ENCODE measurements at regions not wholly inside any gene's neighbourhood (a gene's known extent, or its start where the extent isn't known, plus 50 kb on each side); places are given as distances from the start of the nearest gene placed in this dataset.

DNA sequence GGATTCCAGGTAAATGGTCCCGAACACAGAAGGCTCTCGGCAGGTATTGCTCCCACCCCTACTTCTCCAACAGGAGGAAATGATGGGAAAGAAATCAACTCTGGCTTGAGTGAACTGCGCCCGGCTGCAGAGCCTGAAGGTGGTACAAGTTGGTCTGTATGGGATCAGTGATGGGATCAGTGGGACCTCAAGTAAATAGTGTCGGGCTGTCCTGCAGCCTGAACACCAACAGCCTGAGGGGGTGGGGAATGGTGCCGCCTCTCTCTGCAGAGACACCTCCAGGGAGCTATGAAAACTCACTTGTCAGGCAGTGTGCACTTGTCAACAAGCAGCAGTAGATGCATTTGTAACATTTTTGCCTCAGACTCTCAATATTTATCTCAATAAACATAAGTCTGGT lies 183.5 kb downstream of the MATN1 start:
- no peak overlapping the region for H3K4me3 ChIP-seq (ENCODE audit: low read length in 2 of 2)
- no peaks in the 10 kb centered on the region for H3K27me3 ChIP-seq (ENCODE audit: control insufficient read depth in 2 of 2, insufficient read depth in 1 of 2, low read length in 1 of 2)
- H3K9me3 ChIP-seq (ENCODE audit: control insufficient read depth in 2 of 2, insufficient read depth in 1 of 2, low read length in 1 of 2), result no peaks in the 10 kb centered on the region
- no peaks in the 10 kb centered on the region for H3K36me3 ChIP-seq (ENCODE audit: control insufficient read depth in 2 of 2, insufficient read depth in 2 of 2, low read length in 1 of 2)
- no peak for DNase-seq (ENCODE audit: low read depth in 6 of 9, low spot score in 9 of 9)
- 86% methylated on average over 6 of the region's 6 CpGs for WGBS
- no peaks in the 10 kb centered on the region for H3K4me1 ChIP-seq (ENCODE audit: control insufficient read depth in 2 of 2, insufficient read depth in 2 of 2, low read length in 2 of 2)
- H3K27ac ChIP-seq (ENCODE audit: low read depth in 1 of 2, low read length in 1 of 2), result no peak overlapping the region

DNA sequence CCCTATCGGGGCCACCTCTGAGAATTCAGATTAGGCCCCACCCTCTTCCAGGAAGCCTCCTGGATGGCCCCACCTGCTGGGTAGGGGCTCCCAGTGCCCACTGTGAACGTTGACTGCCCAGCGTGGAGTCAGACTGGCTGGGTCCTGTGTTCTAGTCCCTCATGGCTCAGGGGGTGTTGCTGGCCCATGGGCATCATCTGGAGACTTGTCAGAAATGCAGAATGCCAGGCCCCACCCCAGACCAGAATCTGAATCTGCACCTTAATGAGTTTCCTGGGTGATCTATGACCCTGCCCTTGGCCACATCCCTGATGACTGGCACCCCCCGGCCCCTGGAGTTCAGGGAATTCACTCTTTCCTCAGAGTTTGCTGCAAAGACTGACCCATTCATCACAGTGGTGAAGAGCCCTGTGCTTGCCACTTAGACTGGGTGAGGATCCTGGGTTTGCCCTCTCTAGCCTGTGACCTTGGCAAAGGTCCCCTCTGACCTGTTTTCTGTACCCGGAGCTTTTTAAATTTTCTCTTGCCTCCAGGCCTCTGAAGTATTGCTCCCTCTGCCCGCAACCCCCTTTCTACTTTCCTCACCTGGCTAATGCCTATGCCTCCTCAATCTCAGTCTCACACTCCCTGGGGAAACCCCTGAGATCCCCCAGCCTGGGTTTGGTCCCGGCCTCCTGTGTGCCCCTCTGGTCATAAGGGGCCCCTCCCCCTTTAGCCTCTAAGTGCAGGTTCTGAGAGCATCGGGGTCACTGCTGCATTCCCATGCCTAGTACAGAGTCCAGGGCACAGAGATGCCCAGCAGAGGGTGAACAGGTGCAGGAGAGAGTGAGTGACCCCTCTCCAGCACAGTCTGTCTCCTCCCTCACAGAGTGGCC lies 184.2 kb downstream of the MATN1 start:
- no peaks in the 10 kb centered on the region for H3K36me3 ChIP-seq (ENCODE audit: control insufficient read depth in 2 of 2, insufficient read depth in 2 of 2, low read length in 1 of 2)
- no peaks in the 10 kb centered on the region for H3K4me1 ChIP-seq (ENCODE audit: control insufficient read depth in 2 of 2, insufficient read depth in 2 of 2, low read length in 2 of 2)
- H3K9me3 ChIP-seq (ENCODE audit: control insufficient read depth in 2 of 2, insufficient read depth in 1 of 2, low read length in 1 of 2), result no peaks in the 10 kb centered on the region
- H3K4me3 ChIP-seq (ENCODE audit: low read length in 2 of 2), result no peak overlapping the region
- no peak for DNase-seq (ENCODE audit: low read depth in 6 of 9, low spot score in 9 of 9)
- no peaks in the 10 kb centered on the region for H3K27me3 ChIP-seq (ENCODE audit: control insufficient read depth in 2 of 2, insufficient read depth in 1 of 2, low read length in 1 of 2)
- no peak overlapping the region for H3K27ac ChIP-seq (ENCODE audit: low read depth in 1 of 2, low read length in 1 of 2)
- 76% methylated on average over 8 of the region's 8 CpGs for WGBS

DNA sequence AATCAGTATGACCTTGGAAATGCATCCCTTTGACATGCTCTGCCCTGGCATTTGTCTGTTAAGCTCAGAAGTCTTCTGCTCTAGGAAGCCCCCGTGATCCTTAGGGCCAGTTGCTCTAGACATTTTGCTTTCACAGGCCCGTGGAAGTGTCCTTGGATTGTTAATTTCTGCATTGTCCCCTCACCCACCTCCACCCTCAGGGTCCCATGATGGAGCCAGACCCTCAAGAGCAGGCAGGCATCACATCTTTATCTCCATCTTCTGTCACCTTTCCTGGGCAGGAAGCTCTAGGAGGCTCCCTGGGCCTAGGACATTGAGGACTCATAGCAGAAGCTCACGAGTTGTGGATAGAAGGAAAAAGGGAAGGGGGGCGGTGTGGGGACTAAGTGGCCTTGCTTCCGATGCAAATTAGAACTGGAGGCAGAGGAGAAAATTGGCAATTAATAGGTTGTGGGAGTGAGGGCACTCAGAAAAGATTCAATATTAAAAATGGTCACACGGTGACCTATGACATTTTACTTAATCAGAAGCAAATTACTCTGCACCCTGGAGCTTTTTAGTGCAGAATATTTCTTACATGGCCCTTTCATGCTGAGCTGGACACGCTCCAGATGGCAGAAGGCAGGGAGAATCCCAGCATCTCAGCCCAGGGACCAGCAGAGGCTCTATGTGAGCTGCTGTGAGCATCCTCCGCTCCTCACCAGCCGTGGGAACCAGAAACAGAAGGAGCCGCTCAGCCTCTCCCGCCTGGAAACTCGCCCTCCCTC lies 185.0 kb downstream of the MATN1 start:
- H3K27me3 ChIP-seq (ENCODE audit: control insufficient read depth in 2 of 2, insufficient read depth in 1 of 2, low read length in 1 of 2), result no peaks in the 10 kb centered on the region
- H3K4me3 ChIP-seq (ENCODE audit: low read length in 2 of 2), result no peak overlapping the region
- no peak for DNase-seq (ENCODE audit: low read depth in 6 of 9, low spot score in 9 of 9)
- no peak overlapping the region for H3K27ac ChIP-seq (ENCODE audit: low read depth in 1 of 2, low read length in 1 of 2)
- WGBS, result 81% methylated on average over 12 of the region's 12 CpGs
- no peaks in the 10 kb centered on the region for H3K9me3 ChIP-seq (ENCODE audit: control insufficient read depth in 2 of 2, insufficient read depth in 1 of 2, low read length in 1 of 2)
- H3K36me3 ChIP-seq (ENCODE audit: control insufficient read depth in 2 of 2, insufficient read depth in 2 of 2, low read length in 1 of 2), result no peaks in the 10 kb centered on the region
- no peaks in the 10 kb centered on the region for H3K4me1 ChIP-seq (ENCODE audit: control insufficient read depth in 2 of 2, insufficient read depth in 2 of 2, low read length in 2 of 2)

DNA sequence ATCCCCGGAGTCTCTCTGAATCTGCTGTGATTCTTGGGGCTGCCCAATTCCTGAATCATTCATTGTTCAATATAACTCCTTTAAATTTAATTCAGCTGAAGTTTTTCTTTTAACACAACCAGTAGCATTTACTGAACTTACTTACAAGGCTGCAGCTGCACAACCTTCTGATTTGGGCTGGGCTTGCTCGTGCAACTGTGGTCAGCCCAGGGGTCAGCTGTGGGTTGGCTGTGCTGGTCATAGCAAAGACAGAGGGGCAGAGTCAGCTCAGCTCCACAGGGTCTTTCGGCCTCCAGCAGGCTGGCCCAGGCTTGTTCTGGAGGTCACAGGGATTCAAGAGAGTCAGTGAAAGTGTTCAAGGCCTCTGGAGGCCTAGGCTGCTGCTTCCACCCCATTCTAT lies 186.1 kb downstream of the MATN1 start:
- H3K27ac ChIP-seq (ENCODE audit: low read depth in 1 of 2, low read length in 1 of 2), result no peak overlapping the region

GRCh38 chr1:30536530-30536929 lies 186.9 kb downstream of the MATN1 start:
- DNase-seq (ENCODE audit: low read depth in 6 of 9, low spot score in 9 of 9), result no peak
- 93% methylated on average over 9 of the region's 9 CpGs for WGBS
- no peak overlapping the region for H3K4me3 ChIP-seq (ENCODE audit: low read length in 2 of 2)
- no peaks in the 10 kb centered on the region for H3K36me3 ChIP-seq (ENCODE audit: control insufficient read depth in 2 of 2, insufficient read depth in 2 of 2, low read length in 1 of 2)
- no peaks in the 10 kb centered on the region for H3K27me3 ChIP-seq (ENCODE audit: control insufficient read depth in 2 of 2, insufficient read depth in 1 of 2, low read length in 1 of 2)
- H3K9me3 ChIP-seq (ENCODE audit: control insufficient read depth in 2 of 2, insufficient read depth in 1 of 2, low read length in 1 of 2), result no peaks in the 10 kb centered on the region
- no peak overlapping the region for H3K27ac ChIP-seq (ENCODE audit: low read depth in 1 of 2, low read length in 1 of 2)
- H3K4me1 ChIP-seq (ENCODE audit: control insufficient read depth in 2 of 2, insufficient read depth in 2 of 2, low read length in 2 of 2), result no peaks in the 10 kb centered on the region

More for the DNA sequence above, 186.1 kb downstream of the MATN1 start:
- Histone ChIP-seq H3K27me3 (ENCODE audit: control insufficient read depth in 2 of 2, insufficient read depth in 1 of 2, low read length in 1 of 2) (no peaks in the 10 kb centered on the region), H3K4me1 (ENCODE audit: control insufficient read depth in 2 of 2, insufficient read depth in 2 of 2, low read length in 2 of 2) (no peaks in the 10 kb centered on the region), H3K36me3 (ENCODE audit: control insufficient read depth in 2 of 2, insufficient read depth in 2 of 2, low read length in 1 of 2) (no peaks in the 10 kb centered on the region), H3K9me3 (ENCODE audit: control insufficient read depth in 2 of 2, insufficient read depth in 1 of 2, low read length in 1 of 2) (no peaks in the 10 kb centered on the region), H3K4me3 (ENCODE audit: low read length in 2 of 2) (no peak overlapping the region)
- no peak for DNase-seq (ENCODE audit: low read depth in 6 of 9, low spot score in 9 of 9)
- WGBS, result 94% methylated on average over 3 of the region's 3 CpGs

DNA sequence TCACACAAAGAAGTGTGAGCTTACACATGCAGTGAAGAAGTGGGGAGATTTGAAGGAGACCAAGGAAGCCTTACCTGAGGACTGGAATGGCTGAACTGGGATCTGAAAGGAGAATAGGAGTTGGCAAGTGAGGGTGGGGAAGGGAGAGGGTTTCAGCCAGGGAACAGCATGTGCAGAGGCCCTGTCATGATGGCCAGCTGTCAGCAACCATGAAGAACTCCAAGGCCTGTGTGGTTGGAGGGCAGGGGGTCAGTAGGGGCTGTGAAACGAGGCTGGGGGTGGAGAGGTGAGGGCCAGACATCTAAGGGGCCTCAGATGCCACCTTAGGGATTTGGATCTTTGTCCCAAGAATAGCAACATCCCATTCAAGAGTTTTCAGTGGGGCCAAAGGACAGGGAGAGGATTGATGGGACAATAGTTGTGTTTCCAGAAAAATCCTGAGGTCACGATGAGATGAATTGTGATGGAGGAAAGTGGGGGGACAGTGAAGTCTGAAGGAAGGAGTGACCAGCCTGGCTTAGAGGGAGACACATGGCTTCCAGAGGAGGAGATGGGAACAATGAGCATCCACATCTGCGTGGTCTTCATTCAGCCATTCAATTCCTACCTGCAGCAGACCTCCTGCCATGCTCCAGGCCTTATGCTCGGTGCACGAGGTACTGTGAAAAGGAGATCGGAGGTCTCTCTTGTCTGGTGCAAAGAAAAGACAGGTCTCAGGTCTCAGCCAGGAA lies 187.6 kb downstream of the MATN1 start:
- Histone ChIP-seq H3K27me3 (ENCODE audit: control insufficient read depth in 2 of 2, insufficient read depth in 1 of 2, low read length in 1 of 2) (no peaks in the 10 kb centered on the region), H3K9me3 (ENCODE audit: control insufficient read depth in 2 of 2, insufficient read depth in 1 of 2, low read length in 1 of 2) (no peaks in the 10 kb centered on the region), H3K4me1 (ENCODE audit: control insufficient read depth in 2 of 2, insufficient read depth in 2 of 2, low read length in 2 of 2) (no peaks in the 10 kb centered on the region), H3K4me3 (ENCODE audit: low read length in 2 of 2) (no peak overlapping the region), H3K36me3 (ENCODE audit: control insufficient read depth in 2 of 2, insufficient read depth in 2 of 2, low read length in 1 of 2) (no peaks in the 10 kb centered on the region), H3K27ac (ENCODE audit: low read depth in 1 of 2, low read length in 1 of 2) (no peak overlapping the region)
- DNase-seq (ENCODE audit: low read depth in 6 of 9, low spot score in 9 of 9), result no peak
- 67% methylated on average over 6 of the region's 6 CpGs for WGBS

DNA sequence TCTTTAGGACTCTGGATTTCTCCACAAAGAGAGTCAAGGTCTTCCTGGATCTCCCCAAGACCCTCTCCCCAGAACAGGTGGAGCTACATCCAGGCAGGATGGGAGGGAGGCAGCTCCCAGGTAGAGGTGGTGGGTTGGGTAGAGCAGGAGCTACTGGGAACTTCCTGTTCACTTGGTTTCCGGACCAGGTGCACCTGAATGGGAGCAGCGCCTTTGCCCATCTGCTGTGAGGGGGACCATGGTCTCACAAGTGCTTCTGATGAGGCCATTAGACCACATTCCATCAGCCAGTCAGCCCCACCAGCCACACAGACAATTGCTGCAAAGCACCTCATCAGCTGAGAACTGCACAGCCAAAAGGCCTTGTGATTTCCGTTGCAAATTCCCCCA lies 188.8 kb downstream of the MATN1 start:
- no peaks in the 10 kb centered on the region for H3K27me3 ChIP-seq (ENCODE audit: control insufficient read depth in 2 of 2, insufficient read depth in 1 of 2, low read length in 1 of 2)
- WGBS, result 57% methylated on average over 3 of the region's 3 CpGs
- no peaks in the 10 kb centered on the region for H3K36me3 ChIP-seq (ENCODE audit: control insufficient read depth in 2 of 2, insufficient read depth in 2 of 2, low read length in 1 of 2)
- H3K9me3 ChIP-seq (ENCODE audit: control insufficient read depth in 2 of 2, insufficient read depth in 1 of 2, low read length in 1 of 2), result no peaks in the 10 kb centered on the region
- no peak overlapping the region for H3K4me3 ChIP-seq (ENCODE audit: low read length in 2 of 2)
- no peaks in the 10 kb centered on the region for H3K4me1 ChIP-seq (ENCODE audit: control insufficient read depth in 2 of 2, insufficient read depth in 2 of 2, low read length in 2 of 2)
- no peak for DNase-seq (ENCODE audit: low read depth in 6 of 9, low spot score in 9 of 9)
- no peak overlapping the region for H3K27ac ChIP-seq (ENCODE audit: low read depth in 1 of 2, low read length in 1 of 2)

GRCh38 chr1:30533796-30534550 lies 189.4 kb downstream of the MATN1 start:
- no peaks in the 10 kb centered on the region for H3K9me3 ChIP-seq (ENCODE audit: control insufficient read depth in 2 of 2, insufficient read depth in 1 of 2, low read length in 1 of 2)
- no peak overlapping the region for H3K4me3 ChIP-seq (ENCODE audit: low read length in 2 of 2)
- H3K36me3 ChIP-seq (ENCODE audit: control insufficient read depth in 2 of 2, insufficient read depth in 2 of 2, low read length in 1 of 2), result no peaks in the 10 kb centered on the region
- no peak for DNase-seq (ENCODE audit: low read depth in 6 of 9, low spot score in 9 of 9)
- H3K27me3 ChIP-seq (ENCODE audit: control insufficient read depth in 2 of 2, insufficient read depth in 1 of 2, low read length in 1 of 2), result no peaks in the 10 kb centered on the region
- no peak overlapping the region for H3K27ac ChIP-seq (ENCODE audit: low read depth in 1 of 2, low read length in 1 of 2)
- no peaks in the 10 kb centered on the region for H3K4me1 ChIP-seq (ENCODE audit: control insufficient read depth in 2 of 2, insufficient read depth in 2 of 2, low read length in 2 of 2)
- WGBS, result 78% methylated on average over 6 of the region's 6 CpGs
